Hindlimb muscle (tissue), 1 donor: ENCODE measurements at regions not wholly inside any gene's neighbourhood (a gene's known extent, or its start where the extent isn't known, plus 50 kb on each side); places are given as distances from the start of the nearest gene placed in this dataset.
A peak's percentile ranks its signal among the peaks of the same experiment; 100 is the strongest.
"Not testable (repeated sequence)": the region's sequence is repeated elsewhere in the genome, so short reads cannot be mapped to it uniquely, and the experiment has no call there.

ENCODE experiments used
- DNase-seq: peaks from one replicate; pipeline ENCODE4 v3.0.0-alpha.2; 2013

- no peak for DNase-seq
These were observed 161.7 kb downstream of the SMARCA1 start for GRCh38 chrX:129361576-129361975.

- no peak for DNase-seq
These were observed 163.1 kb downstream of the SMARCA1 start for GRCh38 chrX:129360175-129360574.

- no peak for DNase-seq
These were observed 164.0 kb downstream of the SMARCA1 start for GRCh38 chrX:129359269-129359668.

GRCh38 chrX:129357428-129357827 lies 165.9 kb downstream of the SMARCA1 start:
- not testable (repeated sequence) for DNase-seq

- no peak for DNase-seq
These were observed 176.0 kb downstream of the SMARCA1 start for GRCh38 chrX:129347291-129347690.

GRCh38 chrX:129346574-129346973 lies 176.7 kb downstream of the SMARCA1 start:
- DNase-seq, result no peak

- not testable (repeated sequence) for DNase-seq
These were observed 186.0 kb downstream of the SMARCA1 start for GRCh38 chrX:129337264-129337663.

- DNase-seq, result no peak
These were observed 200.2 kb downstream of the SMARCA1 start for GRCh38 chrX:129323115-129323514.

- DNase-seq, result no peak
These were observed 204.9 kb downstream of the SMARCA1 start for GRCh38 chrX:129318375-129318774.

- no peak for DNase-seq
These were observed 206.8 kb downstream of the SMARCA1 start for GRCh38 chrX:129316461-129316860.

- no peak for DNase-seq
These were observed 213.3 kb downstream of the SMARCA1 start for GRCh38 chrX:129310000-129310399.

- no peak for DNase-seq
These were observed 260.4 kb downstream of the SMARCA1 start for GRCh38 chrX:129262912-129263311.

GRCh38 chrX:129255516-129255915 lies 267.8 kb downstream of the SMARCA1 start:
- DNase-seq, result not testable (repeated sequence)

GRCh38 chrX:129249563-129249962 lies 273.7 kb downstream of the SMARCA1 start:
- DNase-seq, result no peak

- DNase-seq, result no peak
These were observed 275.6 kb downstream of the SMARCA1 start for GRCh38 chrX:129247642-129248041.

GRCh38 chrX:129239371-129239770 lies 283.9 kb downstream of the SMARCA1 start:
- DNase-seq, result peak; percentile 24

GRCh38 chrX:129238011-129238410 lies 285.3 kb downstream of the SMARCA1 start:
- no peak for DNase-seq

- no peak for DNase-seq
These were observed 287.4 kb downstream of the SMARCA1 start for GRCh38 chrX:129235903-129236302.

- DNase-seq, result no peak
These were observed 289.5 kb downstream of the SMARCA1 start for GRCh38 chrX:129233786-129234185.

GRCh38 chrX:129230850-129231512 lies 292.3 kb downstream of the SMARCA1 start:
- no peak for DNase-seq

GRCh38 chrX:129230168-129230567 lies 293.1 kb downstream of the SMARCA1 start:
- DNase-seq, result no peak

GRCh38 chrX:129227366-129227765 lies 295.9 kb downstream of the SMARCA1 start:
- DNase-seq, result no peak

- DNase-seq, result no peak
These were observed 329.9 kb downstream of the SMARCA1 start for GRCh38 chrX:129193357-129193756.

- no peak for DNase-seq
These were observed 335.1 kb downstream of the SMARCA1 start for GRCh38 chrX:129188231-129188630.

- no peak for DNase-seq
These were observed 346.6 kb downstream of the SMARCA1 start for GRCh38 chrX:129176710-129177109.
